ENCODE measurements at regions not wholly inside any gene's neighbourhood (a gene's known extent, or its start where the extent isn't known, plus 50 kb on each side); places are given as distances from the start of the nearest gene placed in this dataset.

DNA sequence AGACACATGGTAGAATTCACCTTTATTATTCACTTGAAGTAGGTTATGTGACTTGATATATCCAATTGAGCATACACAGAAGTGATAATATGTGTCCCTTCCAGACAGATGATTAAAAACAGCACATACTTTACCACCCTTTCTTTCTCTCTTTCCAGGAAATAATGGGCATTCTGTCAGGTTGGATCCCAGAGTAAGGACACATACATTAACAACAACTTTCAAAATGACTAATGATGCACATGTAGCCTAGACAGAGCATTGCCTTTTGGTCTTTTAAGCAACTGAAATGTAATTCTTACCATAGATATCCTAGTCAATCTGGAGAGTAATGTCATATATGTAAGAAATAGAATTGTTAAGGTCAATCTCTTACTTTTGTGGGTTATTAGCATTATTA, 1748.7 kb downstream of the EFNA5 start:
- no peak for DNase-seq (ENCODE audit: low read depth)
- no peak for TF ChIP-seq CTCF (conservative IDR thresholded peaks at IDR 0.05; ENCODE audit: low read depth, low read length)
- H3K4me3 ChIP-seq (ENCODE audit: low read depth, low read length): no peak overlapping the region

DNA sequence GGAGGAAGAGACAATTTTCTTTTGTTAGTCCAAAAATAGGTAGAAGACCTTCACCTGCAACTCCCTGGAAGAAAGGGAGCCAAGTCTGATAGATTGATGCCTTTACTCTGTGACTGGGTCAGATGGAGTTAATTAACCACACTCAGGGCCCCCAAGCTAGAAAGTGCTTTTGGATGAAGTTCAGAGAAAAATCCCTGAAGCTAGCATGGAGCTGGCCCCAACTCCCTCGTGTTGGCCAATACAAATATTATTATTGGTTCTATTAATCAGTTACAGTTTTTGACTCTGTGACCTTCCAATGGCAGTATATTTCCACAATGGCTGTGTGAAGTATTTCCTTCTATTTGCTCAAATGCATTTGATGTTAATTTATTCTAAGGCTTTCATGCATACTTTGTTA, 1753.5 kb downstream of the EFNA5 start:
- no peak for DNase-seq (ENCODE audit: low read depth)
- no peak for TF ChIP-seq CTCF (conservative IDR thresholded peaks at IDR 0.05; ENCODE audit: low read depth, low read length)
- H3K4me3 ChIP-seq (ENCODE audit: low read depth, low read length): no peak overlapping the region

- no peak for TF ChIP-seq CTCF (conservative IDR thresholded peaks at IDR 0.05; ENCODE audit: low read depth, low read length)
- no peak overlapping the region for H3K4me3 ChIP-seq (ENCODE audit: low read depth, low read length)
- DNase-seq (ENCODE audit: low read depth): no peak
Observed at GRCh38 chr5:105907016-105907415, 1763.7 kb downstream of the EFNA5 start.

GRCh38 chr5:105905392-105905791, 1765.3 kb downstream of the EFNA5 start:
- DNase-seq (ENCODE audit: low read depth): peak; percentile 52
- H3K4me3 ChIP-seq (ENCODE audit: low read depth, low read length): no peak overlapping the region
- no peak for TF ChIP-seq CTCF (conservative IDR thresholded peaks at IDR 0.05; ENCODE audit: low read depth, low read length)

DNA sequence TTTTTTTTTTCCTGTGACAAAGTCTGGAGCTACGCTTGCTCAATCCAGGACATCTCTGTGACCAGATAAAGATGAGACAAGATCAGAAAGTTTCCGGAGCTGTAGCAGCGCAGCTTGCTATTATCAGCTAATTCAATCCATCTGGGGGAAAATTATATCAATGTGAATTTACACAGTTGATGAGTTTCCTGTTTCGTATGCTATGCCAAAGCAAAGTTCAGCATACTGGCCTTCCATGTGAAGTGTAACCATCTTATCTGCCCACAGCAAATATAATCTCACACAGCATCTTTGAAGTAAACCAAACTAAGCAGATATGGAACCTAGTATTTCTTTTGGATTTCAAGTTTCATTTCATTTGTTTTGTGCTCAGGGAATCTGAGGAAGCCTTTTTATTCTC, 1767.7 kb downstream of the EFNA5 start:
- peak overlapping the region; percentile 28 for H3K4me3 ChIP-seq (ENCODE audit: low read depth, low read length)
- no peak for TF ChIP-seq CTCF (conservative IDR thresholded peaks at IDR 0.05; ENCODE audit: low read depth, low read length)
- DNase-seq (ENCODE audit: low read depth): peak; percentile 50

DNA sequence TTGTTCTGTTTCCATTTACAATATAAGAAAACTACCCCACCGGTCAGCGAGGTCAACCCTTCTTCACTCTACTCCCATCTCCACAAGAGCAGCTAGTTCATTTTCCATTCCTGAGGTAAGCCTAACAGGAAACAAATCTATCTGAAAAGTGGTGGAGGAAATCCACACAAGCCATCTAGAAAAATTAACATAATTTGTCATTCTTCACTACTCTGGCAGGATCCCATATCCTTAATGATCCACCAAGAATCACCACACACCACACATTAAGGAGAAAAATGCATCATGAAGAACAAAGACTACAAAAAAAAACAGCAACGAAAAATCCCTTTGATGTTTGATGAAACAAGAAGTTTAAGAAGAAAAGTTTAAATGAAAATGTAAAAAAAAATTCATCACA, 1771.0 kb downstream of the EFNA5 start:
- no peak overlapping the region for H3K4me3 ChIP-seq (ENCODE audit: low read depth, low read length)
- no peak for DNase-seq (ENCODE audit: low read depth)
- TF ChIP-seq CTCF (conservative IDR thresholded peaks at IDR 0.05; ENCODE audit: low read depth, low read length): no peak

GRCh38 chr5:105898183-105898582, 1772.6 kb downstream of the EFNA5 start:
- no peak overlapping the region for H3K4me3 ChIP-seq (ENCODE audit: low read depth, low read length)
- DNase-seq (ENCODE audit: low read depth): no peak
- no peak for TF ChIP-seq CTCF (conservative IDR thresholded peaks at IDR 0.05; ENCODE audit: low read depth, low read length)

Data from choroid plexus epithelial cell (primary cell).